Psoas muscle (tissue), 7 donors: ENCODE measurements at regions not wholly inside any gene's neighbourhood (a gene's known extent, or its start where the extent isn't known, plus 50 kb on each side); places are given as distances from the start of the nearest gene placed in this dataset.
"Not testable (repeated sequence)": the region's sequence is repeated elsewhere in the genome, so short reads cannot be mapped to it uniquely, and the experiment has no call there.

ENCODE experiments used
- ATAC-seq, 4 donors: fragments of 200-7000 bp; cut with Tn5 transposase; one replicate each; pipeline ENCODE4 v1.9.1; 2020; ENCODE audit warnings: moderate library complexity in 3 of 4, mild to moderate bottlenecking in 2 of 4
- DNase-seq, 2 donors: peaks; one replicate each; pipeline ENCODE4 v3.0.0-alpha.2; 2020
- H3K27ac ChIP-seq: fragments of 200-600 bp; one replicate; pipeline ENCODE4 v1.8.0; 2022
- H3K27me3 ChIP-seq, 3 donors: fragments of 200-600 bp in 1 of 3; one replicate each; pipeline versions ENCODE4 v1.6.1 to v1.8.0; 2013 to 2022; ENCODE audit warnings: low read length in 2 of 3, mild to moderate bottlenecking in 2 of 3, moderate library complexity in 1 of 3; ENCODE audit not compliant: insufficient read depth in 3 of 3
- H3K36me3 ChIP-seq, 2 donors: fragments of 200-600 bp in 1 of 2; one replicate each; pipeline versions ENCODE4 v1.6.1 to v1.8.0; 2013 to 2022; ENCODE audit warnings: low read depth in 1 of 2, mild to moderate bottlenecking in 1 of 2, moderate library complexity in 1 of 2; ENCODE audit not compliant: insufficient read depth in 1 of 2
- H3K4me1 ChIP-seq: fragments of 200-600 bp; one replicate; pipeline ENCODE4 v1.8.0; 2022
- H3K4me3 ChIP-seq: fragments of 200-600 bp; one replicate; pipeline ENCODE4 v1.8.0; 2022; ENCODE audit warnings: mild to moderate bottlenecking
- H3K9me3 ChIP-seq: fragments of 200-600 bp; one replicate; pipeline ENCODE4 v1.8.0; 2022
- WGBS, 3 donors: extraction: QIAGEN DNeasy Blood & Tissue Kit; methylation state at CpG; one replicate each; pipeline versions ENCODE4 v1.1.6 to v1.1.7; 2013; 5-methylcytosine and 5-hydroxymethylcytosine counted together
- intact Hi-C, 2 donors: fragments of 100-400 bp; cut with DNase I; formaldehyde crosslinking; loops; one replicate each; pipeline versions ENCODE4 v1.11.0 to v1.14.2; 2022
- TF ChIP-seq, protein P1 (sequence below): fragments of 200-600 bp; IDR thresholded peaks from one replicate; pipeline ENCODE4 v1.8.0; 2022; ENCODE audit warnings: antibody characterized with exemption
- donor health status: healthy with polysubstance abuse.
- donor health status: DM: no; HTN: no; CAD: no; lungs with moderate emphysema.
- donor health status: Bipolar disorder and iron deficiency.
- donor health status: healthy.
- donor health status: DM: yes; HTN: yes; CAD: no.
- donor health status: DM: no; HTN: no; CAD: no.
- donor health status: DM: yes; HTN: yes; CAD: no.

GRCh38 chr10:7042000-7042399, 368.8 kb downstream of the SFMBT2 start:
- intact Hi-C loops = no loop called here
- TF ChIP-seq, protein P1, sequence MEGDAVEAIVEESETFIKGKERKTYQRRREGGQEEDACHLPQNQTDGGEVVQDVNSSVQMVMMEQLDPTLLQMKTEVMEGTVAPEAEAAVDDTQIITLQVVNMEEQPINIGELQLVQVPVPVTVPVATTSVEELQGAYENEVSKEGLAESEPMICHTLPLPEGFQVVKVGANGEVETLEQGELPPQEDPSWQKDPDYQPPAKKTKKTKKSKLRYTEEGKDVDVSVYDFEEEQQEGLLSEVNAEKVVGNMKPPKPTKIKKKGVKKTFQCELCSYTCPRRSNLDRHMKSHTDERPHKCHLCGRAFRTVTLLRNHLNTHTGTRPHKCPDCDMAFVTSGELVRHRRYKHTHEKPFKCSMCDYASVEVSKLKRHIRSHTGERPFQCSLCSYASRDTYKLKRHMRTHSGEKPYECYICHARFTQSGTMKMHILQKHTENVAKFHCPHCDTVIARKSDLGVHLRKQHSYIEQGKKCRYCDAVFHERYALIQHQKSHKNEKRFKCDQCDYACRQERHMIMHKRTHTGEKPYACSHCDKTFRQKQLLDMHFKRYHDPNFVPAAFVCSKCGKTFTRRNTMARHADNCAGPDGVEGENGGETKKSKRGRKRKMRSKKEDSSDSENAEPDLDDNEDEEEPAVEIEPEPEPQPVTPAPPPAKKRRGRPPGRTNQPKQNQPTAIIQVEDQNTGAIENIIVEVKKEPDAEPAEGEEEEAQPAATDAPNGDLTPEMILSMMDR = no peak
- Histone ChIP-seq H3K27me3 (no peaks in the 10 kb centered on the region), H3K36me3 (no peaks in the 10 kb centered on the region), H3K4me1 (no peaks in the 10 kb centered on the region), H3K27ac (no peak overlapping the region), H3K4me3 (no peak overlapping the region), H3K9me3 (no peaks in the 10 kb centered on the region)
- DNase-seq = no peak
- 69 to 79% (median 76%) methylated on average over 4 of the region's 4 CpGs for WGBS, 3 donors
- no peak for ATAC-seq

DNA sequence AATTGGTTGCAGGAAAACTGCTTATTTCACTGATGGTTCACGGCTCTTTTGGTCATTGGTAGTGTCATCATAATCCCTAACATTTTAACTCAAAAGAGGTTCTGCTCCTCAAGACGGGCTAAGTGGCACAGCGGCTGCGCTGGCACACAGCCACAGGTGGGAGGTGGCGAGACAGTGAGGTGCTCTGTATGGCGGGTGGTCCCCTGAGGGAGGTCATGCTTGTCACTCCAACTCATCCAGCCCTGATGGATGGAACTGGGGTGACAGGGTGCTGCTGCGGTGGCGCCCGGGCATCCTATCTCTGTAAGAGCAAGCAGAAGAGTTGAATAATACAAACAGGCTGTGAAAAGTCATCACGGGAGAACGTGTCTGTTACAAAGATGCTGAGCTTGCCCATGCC, 370.2 kb downstream of the SFMBT2 start:
- H3K4me3 ChIP-seq = no peak overlapping the region

DNA sequence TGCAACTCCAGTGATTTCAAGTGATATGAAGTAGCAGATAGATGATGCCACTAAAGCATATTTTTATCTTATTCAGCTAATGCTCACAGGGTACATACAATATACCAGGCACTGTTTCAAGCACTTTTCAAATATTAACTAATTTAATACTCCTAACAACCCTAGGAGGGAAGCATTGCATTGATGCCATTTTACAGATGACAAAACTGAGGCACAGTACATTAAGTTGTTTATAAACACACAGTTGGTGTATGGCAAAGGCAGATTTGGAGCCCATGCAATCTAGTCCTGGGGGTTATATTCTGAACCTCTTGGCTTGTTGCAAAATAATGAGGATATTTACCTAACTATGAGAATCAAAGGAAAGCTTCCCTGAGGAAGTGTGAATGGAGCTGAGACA, 371.0 kb downstream of the SFMBT2 start:
- no peaks in the 10 kb centered on the region for H3K9me3 ChIP-seq
- DNase-seq (no peak), ATAC-seq (no peak)
- no peaks in the 10 kb centered on the region for H3K36me3 ChIP-seq
- TF ChIP-seq, protein P1 = no peak
- H3K4me3 ChIP-seq = no peak overlapping the region
- no peaks in the 10 kb centered on the region for H3K27me3 ChIP-seq
- H3K27ac ChIP-seq = no peak overlapping the region
- H3K4me1 ChIP-seq = no peaks in the 10 kb centered on the region
- intact Hi-C loops = no loop called here

More for the DNA sequence above, 370.2 kb downstream of the SFMBT2 start:
- no peak for ATAC-seq
- Histone ChIP-seq H3K9me3 (no peaks in the 10 kb centered on the region), H3K36me3 (no peaks in the 10 kb centered on the region), H3K27ac (no peak overlapping the region), H3K27me3 (no peaks in the 10 kb centered on the region), H3K4me1 (no peaks in the 10 kb centered on the region)
- TF ChIP-seq, protein P1 = no peak
- intact Hi-C loops = no loop called here
- no peak for DNase-seq
- 80 to 88% (median 84%) methylated on average over 11 of the region's 11 CpGs for WGBS, 3 donors

DNA sequence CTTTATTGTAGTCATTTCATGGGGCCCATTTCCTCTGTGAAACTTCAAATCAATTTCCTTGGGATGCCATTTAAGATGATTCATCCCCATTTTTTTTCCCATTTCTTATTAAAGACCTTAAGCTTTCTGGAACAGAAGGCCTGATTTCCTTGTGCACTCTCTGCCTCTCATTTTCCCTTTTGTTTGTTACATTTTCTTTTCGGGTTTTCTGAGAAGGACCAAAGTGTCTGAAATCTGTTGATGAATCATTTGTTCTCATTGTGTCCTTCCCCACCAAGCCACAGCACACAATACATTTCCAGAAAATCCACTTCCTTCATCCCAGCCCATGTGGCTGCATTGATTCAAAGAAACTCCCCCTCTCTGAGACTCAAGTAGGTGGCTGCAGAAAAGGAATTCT, 372.4 kb downstream of the SFMBT2 start:
- H3K27ac ChIP-seq = no peak overlapping the region
- TF ChIP-seq, protein P1 = no peak
- intact Hi-C loops = no loop called here
- H3K4me3 ChIP-seq = no peak overlapping the region
- no peak for ATAC-seq
- no peak for DNase-seq
- no peaks in the 10 kb centered on the region for H3K4me1 ChIP-seq
- WGBS, 3 donors = 75 to 83% (median 76%) methylated on average over 1 of the region's 1 CpG
- H3K36me3 ChIP-seq = no peaks in the 10 kb centered on the region
- no peaks in the 10 kb centered on the region for H3K27me3 ChIP-seq
- no peaks in the 10 kb centered on the region for H3K9me3 ChIP-seq

GRCh38 chr10:7037434-7037833, 373.4 kb downstream of the SFMBT2 start:
- 76 to 92% (median 77%) methylated on average over 1 to 2 of the region's 2 CpGs for WGBS, 3 donors
- H3K9me3 ChIP-seq, H3K27me3 ChIP-seq, intact Hi-C loops, H3K4me3 ChIP-seq, H3K4me1 ChIP-seq, DNase-seq, H3K27ac ChIP-seq, H3K36me3 ChIP-seq, ATAC-seq: not testable (repeated sequence)
